ENCODE measurements at regions not wholly inside any gene's neighbourhood (a gene's known extent, or its start where the extent isn't known, plus 50 kb on each side); places are given as distances from the start of the nearest gene placed in this dataset.
"Not testable (repeated sequence)": the region's sequence is repeated elsewhere in the genome, so short reads cannot be mapped to it uniquely, and the experiment has no call there.

GRCh38 chr6:130613176-130613575 lies 214.0 kb upstream of the SMLR1 start:
- TF ChIP-seq POLR2AphosphoS5 (IDR thresholded peaks at IDR 0.05) = no peak
- no peak for TF ChIP-seq EP300 (IDR thresholded peaks at IDR 0.05)
- no peak for TF ChIP-seq POLR2A (IDR thresholded peaks at IDR 0.05)
- Histone ChIP-seq H3K9me3 (no peaks in the 10 kb centered on the region), H3K27me3 (no peaks in the 10 kb centered on the region), H3K4me1 (no peaks in the 10 kb centered on the region), H3K4me3 (no peak overlapping the region), H3K36me3 (no peaks in the 10 kb centered on the region), H3K27ac (no peak overlapping the region)
- ATAC-seq = no peak
- WGBS, 2 donors (ENCODE audit: low coverage in 1 of 2) = 88 to 100% methylated on average over 4 to 7 of the region's 7 CpGs

- ATAC-seq = no peak
- Histone ChIP-seq H3K4me3 (no peak overlapping the region), H3K4me1 (no peaks in the 10 kb centered on the region), H3K36me3 (no peaks in the 10 kb centered on the region), H3K9me3 (no peaks in the 10 kb centered on the region), H3K27ac (no peak overlapping the region), H3K27me3 (no peaks in the 10 kb centered on the region)
- TF ChIP-seq EP300 (IDR thresholded peaks at IDR 0.05) (no peak), POLR2AphosphoS5 (IDR thresholded peaks at IDR 0.05) (no peak), CTCF (IDR thresholded peaks at IDR 0.05) (no peak), POLR2A (IDR thresholded peaks at IDR 0.05) (no peak)
- WGBS, 2 donors (ENCODE audit: low coverage in 1 of 2) = 100% methylated on average over 1 of the region's 1 CpG
These were observed 211.4 kb upstream of the SMLR1 start for GRCh38 chr6:130615816-130616215.

- TF ChIP-seq POLR2AphosphoS5 (IDR thresholded peaks at IDR 0.05) = no peak
- TF ChIP-seq POLR2A (IDR thresholded peaks at IDR 0.05) = no peak
- no peak for TF ChIP-seq CTCF (IDR thresholded peaks at IDR 0.05)
- TF ChIP-seq EP300 (IDR thresholded peaks at IDR 0.05) = no peak
- Histone ChIP-seq H3K36me3 (no peaks in the 10 kb centered on the region), H3K4me1 (no peaks in the 10 kb centered on the region), H3K4me3 (no peak overlapping the region), H3K9me3 (peaks cover 0 to 3% (median 0%) of the 10 kb centered on the region in 3 donors), H3K27me3 (no peaks in the 10 kb centered on the region), H3K27ac (no peak overlapping the region)
- 63 to 88% methylated on average over 2 of the region's 2 CpGs for WGBS, 2 donors (ENCODE audit: low coverage in 1 of 2)
- no peak for ATAC-seq
These were observed 209.5 kb upstream of the SMLR1 start for GRCh38 chr6:130617658-130618057.

- H3K27ac ChIP-seq, ATAC-seq: not testable (repeated sequence)
These were observed 208.4 kb upstream of the SMLR1 start for GRCh38 chr6:130618806-130619205.

GRCh38 chr6:130620338-130620781 lies 206.8 kb upstream of the SMLR1 start:
- no peaks in the 10 kb centered on the region for H3K27me3 ChIP-seq
- 15 to 51% methylated on average over 2 of the region's 2 CpGs for WGBS, 2 donors (ENCODE audit: low coverage in 1 of 2)
- ATAC-seq = no peak
- H3K9me3 ChIP-seq = peaks cover 0 to 14% (median 0%) of the 10 kb centered on the region in 3 donors
- no peaks in the 10 kb centered on the region for H3K36me3 ChIP-seq
- TF ChIP-seq POLR2AphosphoS5 (IDR thresholded peaks at IDR 0.05) = no peak
- no peak for TF ChIP-seq EP300 (IDR thresholded peaks at IDR 0.05)
- TF ChIP-seq CTCF (IDR thresholded peaks at IDR 0.05) = no peak
- no peak for TF ChIP-seq POLR2A (IDR thresholded peaks at IDR 0.05)
- H3K27ac ChIP-seq = no peak overlapping the region
- no peak overlapping the region for H3K4me3 ChIP-seq
- no peaks in the 10 kb centered on the region for H3K4me1 ChIP-seq

More at GRCh38 chr6:130618806-130619205, 208.4 kb upstream of the SMLR1 start:
- not testable (repeated sequence) for H3K27me3 ChIP-seq, H3K4me3 ChIP-seq, H3K4me1 ChIP-seq, H3K36me3 ChIP-seq
- WGBS, 2 donors (ENCODE audit: low coverage in 1 of 2) = 81 to 87% methylated on average over 5 of the region's 5 CpGs
- peaks cover 0 to 14% (median 0%) of the 10 kb centered on the region in 3 donors for H3K9me3 ChIP-seq

GRCh38 chr6:130622142-130622541 lies 205.1 kb upstream of the SMLR1 start:
- H3K27ac ChIP-seq = no peak overlapping the region
- no peaks in the 10 kb centered on the region for H3K27me3 ChIP-seq
- no peaks in the 10 kb centered on the region for H3K4me1 ChIP-seq
- H3K36me3 ChIP-seq = no peaks in the 10 kb centered on the region
- H3K4me3 ChIP-seq = no peak overlapping the region
- ATAC-seq = no peak
- no peak for TF ChIP-seq EP300 (IDR thresholded peaks at IDR 0.05)
- no peak for TF ChIP-seq POLR2AphosphoS5 (IDR thresholded peaks at IDR 0.05)
- TF ChIP-seq CTCF (IDR thresholded peaks at IDR 0.05) = no peak
- no peak for TF ChIP-seq POLR2A (IDR thresholded peaks at IDR 0.05)
- H3K9me3 ChIP-seq = peaks cover 0 to 14% (median 0%) of the 10 kb centered on the region in 3 donors

Measured in gastroesophageal sphincter (tissue), 4 donors.